ENCODE measurements at regions not wholly inside any gene's neighbourhood (a gene's known extent, or its start where the extent isn't known, plus 50 kb on each side); places are given as distances from the start of the nearest gene placed in this dataset.

- no peaks in the 10 kb centered on the region for H3K4me1 ChIP-seq
- TF ChIP-seq CTCF (IDR thresholded peaks at IDR 0.05; ENCODE audit: borderline replicate concordance), result no peak
- no peaks in the 10 kb centered on the region for H3K36me3 ChIP-seq
- H3K27ac ChIP-seq (replicated peaks), result no peak overlapping the region
- DNase-seq, result no peak
- no peaks in the 10 kb centered on the region for H3K9me3 ChIP-seq (replicated peaks)
- intact Hi-C loops (cut with micrococcal nuclease), result no loop called here
- H3K27me3 ChIP-seq (ENCODE audit: low read depth), result peaks cover 16% of the 10 kb centered on the region
- H3K4me3 ChIP-seq, result no peak overlapping the region
These were observed 372.2 kb upstream of the HS6ST1 start for GRCh38 chr2:128690869-128691268.

- no peak for DNase-seq
- intact Hi-C loops (cut with micrococcal nuclease), result no loop called here
- no peak for TF ChIP-seq CTCF (IDR thresholded peaks at IDR 0.05; ENCODE audit: borderline replicate concordance)
- no peak overlapping the region for H3K4me3 ChIP-seq
- no peaks in the 10 kb centered on the region for H3K9me3 ChIP-seq (replicated peaks)
- H3K36me3 ChIP-seq, result no peaks in the 10 kb centered on the region
- no peaks in the 10 kb centered on the region for H3K4me1 ChIP-seq
- no peak overlapping the region for H3K27ac ChIP-seq (replicated peaks)
- H3K27me3 ChIP-seq (ENCODE audit: low read depth), result peaks cover 22% of the 10 kb centered on the region
These were observed 372.9 kb upstream of the HS6ST1 start for GRCh38 chr2:128691526-128691925.

- Histone ChIP-seq H3K36me3 (no peaks in the 10 kb centered on the region), H3K27me3 (ENCODE audit: low read depth) (peaks cover 28% of the 10 kb centered on the region), H3K4me3 (no peak overlapping the region), H3K27ac (replicated peaks) (no peak overlapping the region), H3K9me3 (replicated peaks) (no peaks in the 10 kb centered on the region), H3K4me1 (no peaks in the 10 kb centered on the region)
- intact Hi-C loops (cut with micrococcal nuclease), result no loop called here
- TF ChIP-seq CTCF (IDR thresholded peaks at IDR 0.05; ENCODE audit: borderline replicate concordance), result no peak
- DNase-seq, result no peak
These were observed 374.5 kb upstream of the HS6ST1 start for GRCh38 chr2:128692895-128693742.

- Histone ChIP-seq H3K27me3 (ENCODE audit: low read depth) (peaks cover 31% of the 10 kb centered on the region), H3K4me3 (no peak overlapping the region), H3K9me3 (replicated peaks) (no peaks in the 10 kb centered on the region), H3K36me3 (no peaks in the 10 kb centered on the region), H3K27ac (replicated peaks) (no peak overlapping the region), H3K4me1 (no peaks in the 10 kb centered on the region)
- no peak for TF ChIP-seq CTCF (IDR thresholded peaks at IDR 0.05; ENCODE audit: borderline replicate concordance)
- no peak for DNase-seq
- intact Hi-C loops (cut with micrococcal nuclease), result no loop called here
These were observed 375.0 kb upstream of the HS6ST1 start for GRCh38 chr2:128693743-128694029.

- Histone ChIP-seq H3K9me3 (replicated peaks) (no peaks in the 10 kb centered on the region), H3K27me3 (ENCODE audit: low read depth) (peaks cover 33% of the 10 kb centered on the region), H3K36me3 (no peaks in the 10 kb centered on the region), H3K4me3 (no peak overlapping the region), H3K4me1 (no peaks in the 10 kb centered on the region), H3K27ac (replicated peaks) (no peak overlapping the region)
- no peak for TF ChIP-seq CTCF (IDR thresholded peaks at IDR 0.05; ENCODE audit: borderline replicate concordance)
- DNase-seq, result no peak
- intact Hi-C loops (cut with micrococcal nuclease), result no loop called here
These were observed 377.1 kb upstream of the HS6ST1 start for GRCh38 chr2:128695646-128696220.

All from left ventricle myocardium inferior (tissue), 1 donor.